MM.1S (cell line): ENCODE measurements at regions not wholly inside any gene's neighbourhood (a gene's known extent, or its start where the extent isn't known, plus 50 kb on each side); places are given as distances from the start of the nearest gene placed in this dataset.

Experiments used
- DNase-seq: peaks from one replicate; pipeline ENCODE4 v3.0.0-alpha.2; 2015
- H2AFZ ChIP-seq: fragments of 300-600 bp; sonication (generic); 2 replicates; pipeline ENCODE4 v1.6.0; 2016; ENCODE audit warnings: antibody characterized with exemption, low read length
- H3F3A ChIP-seq: fragments of 300-600 bp; sonication (generic); 2 replicates; pipeline ENCODE4 v1.6.1; 2016; ENCODE audit warnings: mild to moderate bottlenecking, antibody characterized with exemption, low read length, moderate library complexity, mixed read lengths; ENCODE audit not compliant: insufficient read depth
- H3K27ac ChIP-seq: fragments of 300-600 bp; sonication (generic); 2 replicates; pipeline ENCODE4 v1.5.1; 2016; ENCODE audit warnings: mild to moderate bottlenecking, low read length
- H3K27me3 ChIP-seq: fragments of 300-600 bp; sonication (generic); replicated peaks from 2 replicates; pipeline ENCODE4 v1.6.0; 2016; ENCODE audit warnings: low read length; ENCODE audit not compliant: insufficient read depth
- H3K36me3 ChIP-seq: fragments of 300-600 bp; sonication (generic); replicated peaks from 2 replicates; pipeline ENCODE4 v1.6.1; 2016; ENCODE audit warnings: mild to moderate bottlenecking, low read length, mixed read lengths; ENCODE audit not compliant: insufficient read depth
- H3K4me1 ChIP-seq: fragments of 300-600 bp; sonication (generic); 2 replicates; pipeline ENCODE4 v1.6.1; 2016; ENCODE audit warnings: low read length, mixed read lengths
- H3K4me2 ChIP-seq: fragments of 300-600 bp; sonication (generic); 2 replicates; pipeline ENCODE4 v1.6.0; 2016; ENCODE audit warnings: low read depth, low read length
- H3K4me3 ChIP-seq: fragments of 300-600 bp; sonication (generic); 2 replicates; pipeline ENCODE4 v1.5.1; 2016; ENCODE audit warnings: low read length, mixed read lengths
- H3K79me2 ChIP-seq: fragments of 300-600 bp; sonication (generic); 2 replicates; pipeline ENCODE4 v1.6.1; 2016; ENCODE audit warnings: mixed run types, low read length, mixed read lengths
- H3K9ac ChIP-seq: fragments of 300-600 bp; sonication (generic); 2 replicates; pipeline ENCODE4 v1.6.1; 2016; ENCODE audit warnings: low read length, mixed read lengths
- H3K9me2 ChIP-seq: fragments of 300-600 bp; sonication (generic); replicated peaks from 2 replicates; pipeline ENCODE4 v1.6.1; 2016; ENCODE audit warnings: mild to moderate bottlenecking, low read length, mixed read lengths; ENCODE audit not compliant: insufficient read depth
- H3K9me3 ChIP-seq: fragments of 300-600 bp; sonication (generic); replicated peaks from 2 replicates; pipeline ENCODE4 v1.6.1; 2016; ENCODE audit warnings: mild to moderate bottlenecking, low read length, mixed read lengths; ENCODE audit not compliant: insufficient read depth
- H4K20me1 ChIP-seq: fragments of 300-600 bp; sonication (generic); 2 replicates; pipeline ENCODE4 v1.6.1; 2016; ENCODE audit warnings: mild to moderate bottlenecking, low read length, moderate library complexity, mixed read lengths; ENCODE audit not compliant: insufficient read depth
- CTCF ChIP-seq: fragments of 300-600 bp; sonication (generic); IDR thresholded peaks from 2 replicates; pipeline ENCODE4 v1.5.1; 2016; ENCODE audit warnings: antibody characterized with exemption, low read length, mixed read lengths
- EZH2 ChIP-seq: fragments of 300-600 bp; sonication (generic); optimal IDR thresholded peaks from 2 replicates; pipeline ENCODE3; 2017; ENCODE audit warnings: low read depth, mild to moderate bottlenecking, antibody characterized with exemption, low read length, mixed read lengths
- EZH2phosphoT487 ChIP-seq: fragments of 300-600 bp; sonication (generic); IDR thresholded peaks from 2 replicates; pipeline ENCODE4 v1.6.1; 2018; ENCODE audit warnings: antibody characterized with exemption, low read length

- Histone ChIP-seq H3K4me1 (no peaks in the 10 kb centered on the region), H3K4me3 (no peak overlapping the region), H3K36me3 (no peaks in the 10 kb centered on the region), H3K79me2 (no peaks in the 10 kb centered on the region), H3K9me2 (no peaks in the 10 kb centered on the region), H3K27ac (no peak overlapping the region), H3F3A (no peaks in the 10 kb centered on the region), H2AFZ (no peak overlapping the region), H3K9ac (no peak overlapping the region), H4K20me1 (no peaks in the 10 kb centered on the region), H3K27me3 (no peaks in the 10 kb centered on the region), H3K9me3 (no peaks in the 10 kb centered on the region), H3K4me2 (no peak overlapping the region)
- DNase-seq = no peak
- no peak for TF ChIP-seq EZH2
- TF ChIP-seq EZH2phosphoT487 = no peak
- TF ChIP-seq CTCF = no peak
Observed at GRCh38 chr2:144042751-144043150, 477.2 kb downstream of the ZEB2 start.

GRCh38 chr2:144041612-144042011 is 478.3 kb downstream of the ZEB2 start:
- no peaks in the 10 kb centered on the region for H4K20me1 ChIP-seq
- no peaks in the 10 kb centered on the region for H3K9me2 ChIP-seq
- DNase-seq = no peak
- H3K79me2 ChIP-seq = no peaks in the 10 kb centered on the region
- H3F3A ChIP-seq = no peaks in the 10 kb centered on the region
- no peaks in the 10 kb centered on the region for H3K27me3 ChIP-seq
- no peaks in the 10 kb centered on the region for H3K4me1 ChIP-seq
- H3K9me3 ChIP-seq = no peaks in the 10 kb centered on the region
- H2AFZ ChIP-seq = no peak overlapping the region
- H3K36me3 ChIP-seq = no peaks in the 10 kb centered on the region
- H3K4me3 ChIP-seq = no peak overlapping the region
- H3K27ac ChIP-seq = no peak overlapping the region
- H3K4me2 ChIP-seq = no peak overlapping the region
- TF ChIP-seq EZH2 (no peak), CTCF (no peak), EZH2phosphoT487 (no peak)
- no peak overlapping the region for H3K9ac ChIP-seq

- Histone ChIP-seq H2AFZ (no peak overlapping the region), H3K4me3 (no peak overlapping the region), H3K27ac (no peak overlapping the region), H3K79me2 (no peaks in the 10 kb centered on the region), H3K4me1 (no peaks in the 10 kb centered on the region), H3K9me3 (no peaks in the 10 kb centered on the region), H3K36me3 (no peaks in the 10 kb centered on the region), H3K4me2 (no peak overlapping the region), H3K27me3 (no peaks in the 10 kb centered on the region), H3K9ac (no peak overlapping the region), H4K20me1 (no peaks in the 10 kb centered on the region), H3K9me2 (no peaks in the 10 kb centered on the region), H3F3A (no peaks in the 10 kb centered on the region)
- TF ChIP-seq CTCF (no peak), EZH2phosphoT487 (no peak), EZH2 (no peak)
- DNase-seq = no peak
Observed at GRCh38 chr2:144040834-144041233, 479.1 kb downstream of the ZEB2 start.

GRCh38 chr2:144032566-144032965 is 487.4 kb downstream of the ZEB2 start:
- Histone ChIP-seq H3K27ac (no peak overlapping the region), H3K4me1 (no peaks in the 10 kb centered on the region), H3K9ac (no peak overlapping the region), H3F3A (no peaks in the 10 kb centered on the region), H4K20me1 (no peaks in the 10 kb centered on the region), H3K79me2 (no peaks in the 10 kb centered on the region), H3K9me2 (no peaks in the 10 kb centered on the region), H3K4me2 (no peak overlapping the region), H2AFZ (no peak overlapping the region), H3K9me3 (no peaks in the 10 kb centered on the region), H3K36me3 (no peaks in the 10 kb centered on the region), H3K27me3 (no peaks in the 10 kb centered on the region), H3K4me3 (no peak overlapping the region)
- DNase-seq = no peak
- TF ChIP-seq EZH2 = no peak
- TF ChIP-seq CTCF = no peak
- TF ChIP-seq EZH2phosphoT487 = no peak
